HG03571 (cell line): ENCODE measurements at regions not wholly inside any gene's neighbourhood (a gene's known extent, or its start where the extent isn't known, plus 50 kb on each side); places are given as distances from the start of the nearest gene placed in this dataset.

Experiments
- ATAC-seq: cut with Tn5 transposase; IDR thresholded peaks from one replicate; pipeline ENCODE4 v1.9.1; 2021; ENCODE audit not compliant: unreplicated experiment

- ATAC-seq: no peak
These were observed 193.5 kb downstream of the TEX29 start for GRCh38 chr13:111513766-111514609.

GRCh38 chr13:111514610-111515306 lies 194.3 kb downstream of the TEX29 start:
- no peak for ATAC-seq

GRCh38 chr13:111515307-111515617 lies 194.8 kb downstream of the TEX29 start:
- ATAC-seq: no peak

GRCh38 chr13:111515635-111516034 lies 195.2 kb downstream of the TEX29 start:
- no peak for ATAC-seq

- no peak for ATAC-seq
These were observed 196.5 kb downstream of the TEX29 start for GRCh38 chr13:111516712-111517640.

- no peak for ATAC-seq
These were observed 197.2 kb downstream of the TEX29 start for GRCh38 chr13:111517641-111518010.

GRCh38 chr13:111518161-111518792 lies 197.8 kb downstream of the TEX29 start:
- ATAC-seq: no peak

- ATAC-seq: no peak
These were observed 198.6 kb downstream of the TEX29 start for GRCh38 chr13:111519041-111519440.

- no peak for ATAC-seq
These were observed 199.2 kb downstream of the TEX29 start for GRCh38 chr13:111519490-111520170.

GRCh38 chr13:111521030-111521429 lies 200.6 kb downstream of the TEX29 start:
- ATAC-seq: no peak

GRCh38 chr13:111521691-111522229 lies 201.3 kb downstream of the TEX29 start:
- ATAC-seq: no peak

- ATAC-seq: no peak
These were observed 205.1 kb downstream of the TEX29 start for GRCh38 chr13:111525320-111526118.

GRCh38 chr13:111526922-111527321 lies 206.5 kb downstream of the TEX29 start:
- ATAC-seq: no peak

- no peak for ATAC-seq
These were observed 207.3 kb downstream of the TEX29 start for GRCh38 chr13:111527614-111528229.

GRCh38 chr13:111528513-111528912 lies 208.1 kb downstream of the TEX29 start:
- ATAC-seq: no peak

- no peak for ATAC-seq
These were observed 209.9 kb downstream of the TEX29 start for GRCh38 chr13:111530137-111530870.

- ATAC-seq: no peak
These were observed 211.1 kb downstream of the TEX29 start for GRCh38 chr13:111531505-111531904.

- ATAC-seq: no peak
These were observed 211.7 kb downstream of the TEX29 start for GRCh38 chr13:111532111-111532510.
